ENCODE measurements at regions not wholly inside any gene's neighbourhood (a gene's known extent, or its start where the extent isn't known, plus 50 kb on each side); places are given as distances from the start of the nearest gene placed in this dataset.

DNA sequence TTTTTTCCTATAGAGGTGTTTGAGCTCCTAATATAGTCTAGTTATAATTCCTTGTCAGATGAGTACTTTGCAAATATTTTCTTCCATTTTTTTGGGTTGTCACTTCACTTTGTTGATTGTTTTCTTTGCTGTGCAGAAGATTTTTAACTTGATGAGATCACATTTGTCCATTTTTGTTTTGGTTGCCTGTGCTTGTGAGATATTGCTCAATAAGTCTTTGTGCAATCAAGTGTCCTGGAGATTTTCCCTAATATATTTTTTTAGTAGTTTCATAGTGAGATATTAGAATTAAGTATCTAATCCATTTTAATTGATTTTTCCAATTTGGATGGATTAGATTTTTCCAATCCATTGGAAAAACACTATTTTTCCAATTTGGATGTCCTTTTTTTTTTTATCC lies 1395.5 kb downstream of the PLA2G4A start:
- no peak for ATAC-seq (ENCODE audit: low FRiP score)
- DNase-seq (ENCODE audit: low spot score) = no peak
- TF ChIP-seq, protein P1, sequence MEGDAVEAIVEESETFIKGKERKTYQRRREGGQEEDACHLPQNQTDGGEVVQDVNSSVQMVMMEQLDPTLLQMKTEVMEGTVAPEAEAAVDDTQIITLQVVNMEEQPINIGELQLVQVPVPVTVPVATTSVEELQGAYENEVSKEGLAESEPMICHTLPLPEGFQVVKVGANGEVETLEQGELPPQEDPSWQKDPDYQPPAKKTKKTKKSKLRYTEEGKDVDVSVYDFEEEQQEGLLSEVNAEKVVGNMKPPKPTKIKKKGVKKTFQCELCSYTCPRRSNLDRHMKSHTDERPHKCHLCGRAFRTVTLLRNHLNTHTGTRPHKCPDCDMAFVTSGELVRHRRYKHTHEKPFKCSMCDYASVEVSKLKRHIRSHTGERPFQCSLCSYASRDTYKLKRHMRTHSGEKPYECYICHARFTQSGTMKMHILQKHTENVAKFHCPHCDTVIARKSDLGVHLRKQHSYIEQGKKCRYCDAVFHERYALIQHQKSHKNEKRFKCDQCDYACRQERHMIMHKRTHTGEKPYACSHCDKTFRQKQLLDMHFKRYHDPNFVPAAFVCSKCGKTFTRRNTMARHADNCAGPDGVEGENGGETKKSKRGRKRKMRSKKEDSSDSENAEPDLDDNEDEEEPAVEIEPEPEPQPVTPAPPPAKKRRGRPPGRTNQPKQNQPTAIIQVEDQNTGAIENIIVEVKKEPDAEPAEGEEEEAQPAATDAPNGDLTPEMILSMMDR (IDR thresholded peaks at IDR 0.05) = no peak

DNA sequence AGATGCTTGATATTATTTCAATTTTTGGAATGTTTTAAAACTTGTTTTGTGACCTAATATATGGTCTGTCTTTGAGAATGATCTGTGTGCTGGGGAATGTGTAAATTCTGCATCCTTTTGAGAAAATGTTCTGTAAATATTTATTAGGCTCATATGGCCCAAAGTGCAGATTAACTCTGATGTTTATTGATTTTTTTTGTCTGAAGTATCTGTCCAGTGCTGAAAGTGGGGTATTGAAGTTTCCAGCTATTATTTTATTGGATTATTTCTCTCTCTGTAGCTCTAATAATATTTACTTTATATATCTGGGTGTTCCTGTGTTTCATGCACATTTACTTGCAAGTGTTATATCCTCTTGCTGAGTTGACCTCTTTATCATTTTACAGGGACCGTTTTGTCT lies 1397.2 kb downstream of the PLA2G4A start:
- no peak for ATAC-seq (ENCODE audit: low FRiP score)
- no peak for DNase-seq (ENCODE audit: low spot score)
- TF ChIP-seq, protein P1 (IDR thresholded peaks at IDR 0.05) = no peak

DNA sequence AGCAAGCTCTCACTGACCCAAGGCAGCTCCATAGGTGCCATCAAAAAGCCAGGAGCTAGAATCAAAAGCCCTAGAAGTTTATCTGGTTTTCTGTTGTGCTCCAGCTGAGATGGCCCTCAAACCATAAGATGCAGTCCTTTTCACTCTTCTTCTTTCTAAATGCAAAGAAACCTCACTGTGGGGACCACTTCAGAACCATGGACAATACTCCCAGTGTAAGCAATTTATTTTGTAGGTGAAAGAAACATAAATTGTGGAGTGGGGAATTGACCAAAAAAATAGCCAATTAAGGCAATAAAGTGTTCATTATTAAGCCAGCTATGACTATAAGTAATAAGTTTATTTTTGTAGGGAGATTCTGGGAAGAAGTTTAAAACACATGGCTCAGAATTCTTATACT lies 1399.9 kb downstream of the PLA2G4A start:
- TF ChIP-seq, protein P1 (IDR thresholded peaks at IDR 0.05) = no peak
- ATAC-seq (ENCODE audit: low FRiP score) (no peak), DNase-seq (ENCODE audit: low spot score) (no peak)

DNA sequence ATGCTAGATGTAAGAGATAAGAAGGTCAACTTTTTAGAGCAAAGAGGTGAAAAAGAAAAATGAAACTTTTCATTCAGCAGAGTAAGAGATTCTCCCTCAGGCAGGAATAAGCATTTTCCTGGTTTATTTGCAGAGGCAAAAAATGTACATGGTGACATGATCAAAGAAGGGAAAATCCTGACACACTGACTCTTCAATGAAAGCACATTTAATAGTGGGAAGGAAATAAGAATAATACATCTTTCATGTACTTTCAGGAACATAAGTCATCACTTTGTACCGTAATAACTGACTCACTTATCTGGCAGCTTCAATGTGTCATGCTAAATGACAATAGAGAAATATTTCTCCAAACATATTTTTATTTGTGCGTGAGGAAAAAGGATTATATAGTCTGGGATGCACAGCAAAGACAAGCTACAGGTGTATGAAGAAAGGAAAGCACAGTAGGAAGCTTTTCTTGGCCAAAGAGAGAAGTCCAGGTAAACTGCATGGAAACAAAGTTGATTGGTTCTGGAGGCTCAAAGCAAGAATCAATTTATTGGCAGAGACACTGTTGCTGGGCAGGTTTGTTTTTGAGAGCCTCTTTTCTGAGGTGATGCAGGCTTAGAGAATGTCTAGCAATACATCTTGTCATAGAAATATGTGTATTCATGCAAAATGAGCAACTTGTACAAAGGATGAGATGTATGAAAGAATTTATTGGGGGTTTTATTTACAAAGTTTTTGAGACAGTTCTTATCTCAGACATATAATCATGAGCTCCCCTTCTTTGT lies 1409.0 kb downstream of the PLA2G4A start:
- TF ChIP-seq, protein P1 (IDR thresholded peaks at IDR 0.05) = no peak
- no peak for ATAC-seq (ENCODE audit: low FRiP score)
- DNase-seq (ENCODE audit: low spot score) = no peak

DNA sequence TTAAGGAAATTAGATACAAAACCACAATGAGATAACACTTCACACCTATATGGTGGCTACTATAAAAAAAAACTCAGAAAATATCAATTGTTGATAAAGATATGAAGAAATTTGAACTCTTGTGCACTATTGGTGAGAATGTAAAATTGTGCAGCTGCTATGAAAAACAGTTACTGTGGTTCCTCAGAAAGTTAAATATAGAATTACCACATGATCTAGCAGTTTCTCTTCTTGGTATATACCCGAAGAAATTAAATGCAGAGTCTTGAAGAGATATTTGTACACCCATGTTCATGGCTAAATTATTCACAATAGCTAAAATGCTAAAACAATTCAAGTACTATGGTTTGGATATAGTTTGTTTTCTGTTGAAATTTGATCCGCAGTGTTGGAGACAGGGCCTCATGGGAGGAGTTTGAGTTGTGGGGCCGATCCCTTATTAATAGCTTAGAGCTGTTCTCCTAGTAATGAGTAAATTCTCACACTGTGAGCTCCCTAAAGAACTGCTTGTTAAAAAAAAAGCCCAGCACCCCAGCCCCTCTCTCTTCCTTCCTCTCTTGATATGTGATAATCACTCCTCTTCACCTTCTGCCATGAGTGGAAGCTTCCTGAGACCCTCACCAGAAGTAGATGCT lies 1412.1 kb downstream of the PLA2G4A start:
- no peak for ATAC-seq (ENCODE audit: low FRiP score)
- TF ChIP-seq, protein P1 (IDR thresholded peaks at IDR 0.05) = no peak

DNA sequence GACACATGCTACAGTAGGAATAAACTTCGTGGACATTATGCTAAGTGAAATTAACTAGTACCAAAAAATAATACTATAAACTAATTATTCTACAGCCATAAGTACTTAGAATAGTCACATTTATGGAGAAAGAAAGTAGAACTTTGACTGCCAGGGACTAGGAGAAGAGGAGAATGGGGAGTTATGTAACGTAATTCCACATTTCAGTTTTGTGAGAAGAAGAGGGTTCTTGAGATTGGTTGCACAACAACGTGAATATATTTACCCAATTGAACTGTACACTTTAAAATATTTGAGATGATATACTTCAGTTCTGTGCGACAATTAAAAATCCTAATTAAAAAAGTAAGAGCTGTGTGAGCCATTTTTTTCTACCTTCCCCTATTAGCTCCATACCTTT lies 1412.9 kb downstream of the PLA2G4A start:
- DNase-seq (ENCODE audit: low spot score) (no peak), ATAC-seq (ENCODE audit: low FRiP score) (no peak)
- TF ChIP-seq, protein P1 (IDR thresholded peaks at IDR 0.05) = no peak

More for the DNA sequence above, 1412.1 kb downstream of the PLA2G4A start:
- DNase-seq (ENCODE audit: low spot score) = no peak

DNA sequence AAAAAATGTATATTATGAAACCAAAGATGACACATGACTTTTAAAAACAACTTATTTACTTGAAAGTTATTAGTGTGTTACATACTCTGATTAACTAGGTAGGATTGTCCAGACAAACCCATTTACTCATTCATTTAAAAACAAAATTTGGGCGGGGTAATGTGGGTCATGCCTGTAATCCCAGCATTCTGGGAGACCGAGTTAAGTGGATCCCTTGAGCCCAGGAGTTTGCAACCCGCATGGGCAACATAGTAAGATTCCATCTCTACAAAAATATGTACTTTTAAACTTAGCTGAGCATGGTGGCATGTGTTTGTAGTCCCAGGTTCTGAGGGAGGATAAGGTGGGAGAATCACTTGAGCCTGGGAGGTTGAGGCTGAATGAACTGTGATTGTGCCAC lies 1414.7 kb downstream of the PLA2G4A start:
- ATAC-seq (ENCODE audit: low FRiP score) = no peak
- TF ChIP-seq, protein P1 (IDR thresholded peaks at IDR 0.05) = no peak
- no peak for DNase-seq (ENCODE audit: low spot score)

All from omental fat pad (tissue), 3 donors.